ENCODE measurements at regions not wholly inside any gene's neighbourhood (a gene's known extent, or its start where the extent isn't known, plus 50 kb on each side); places are given as distances from the start of the nearest gene placed in this dataset.

DNA sequence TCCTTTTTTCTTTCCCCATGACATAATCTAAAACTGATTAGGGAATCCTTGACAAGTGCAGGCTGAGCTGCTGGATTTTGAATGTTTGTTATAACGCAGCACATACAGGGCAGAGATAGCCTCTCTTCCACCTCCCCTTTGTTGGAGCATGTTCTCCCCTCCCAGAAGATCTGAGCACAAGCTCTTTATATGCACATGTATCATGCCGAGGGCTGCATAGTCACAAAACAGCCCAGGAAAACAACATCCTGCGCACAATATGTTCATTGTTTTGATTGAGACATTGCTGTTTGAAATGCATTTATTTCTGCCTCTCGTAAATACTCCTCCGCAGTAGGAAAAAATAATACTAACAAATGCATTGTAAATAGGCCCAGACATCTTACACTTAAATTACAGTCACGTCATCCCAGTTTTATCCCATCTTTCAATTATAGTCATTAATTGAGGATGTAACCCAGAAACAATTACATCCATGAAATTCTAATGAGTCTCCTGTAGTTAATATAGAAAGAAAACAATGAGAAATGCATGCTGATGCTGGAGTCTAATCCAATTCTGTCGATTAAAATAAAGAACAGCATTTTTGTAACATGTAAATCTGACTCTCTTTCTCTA, 401.8 kb downstream of the BTG1 start:
- TF ChIP-seq, protein P1, sequence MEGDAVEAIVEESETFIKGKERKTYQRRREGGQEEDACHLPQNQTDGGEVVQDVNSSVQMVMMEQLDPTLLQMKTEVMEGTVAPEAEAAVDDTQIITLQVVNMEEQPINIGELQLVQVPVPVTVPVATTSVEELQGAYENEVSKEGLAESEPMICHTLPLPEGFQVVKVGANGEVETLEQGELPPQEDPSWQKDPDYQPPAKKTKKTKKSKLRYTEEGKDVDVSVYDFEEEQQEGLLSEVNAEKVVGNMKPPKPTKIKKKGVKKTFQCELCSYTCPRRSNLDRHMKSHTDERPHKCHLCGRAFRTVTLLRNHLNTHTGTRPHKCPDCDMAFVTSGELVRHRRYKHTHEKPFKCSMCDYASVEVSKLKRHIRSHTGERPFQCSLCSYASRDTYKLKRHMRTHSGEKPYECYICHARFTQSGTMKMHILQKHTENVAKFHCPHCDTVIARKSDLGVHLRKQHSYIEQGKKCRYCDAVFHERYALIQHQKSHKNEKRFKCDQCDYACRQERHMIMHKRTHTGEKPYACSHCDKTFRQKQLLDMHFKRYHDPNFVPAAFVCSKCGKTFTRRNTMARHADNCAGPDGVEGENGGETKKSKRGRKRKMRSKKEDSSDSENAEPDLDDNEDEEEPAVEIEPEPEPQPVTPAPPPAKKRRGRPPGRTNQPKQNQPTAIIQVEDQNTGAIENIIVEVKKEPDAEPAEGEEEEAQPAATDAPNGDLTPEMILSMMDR (IDR thresholded peaks at IDR 0.05; ENCODE audit: low read depth, low read length): no peak
- DNase-seq (ENCODE audit: extremely low read depth, low read depth): no peak

DNA sequence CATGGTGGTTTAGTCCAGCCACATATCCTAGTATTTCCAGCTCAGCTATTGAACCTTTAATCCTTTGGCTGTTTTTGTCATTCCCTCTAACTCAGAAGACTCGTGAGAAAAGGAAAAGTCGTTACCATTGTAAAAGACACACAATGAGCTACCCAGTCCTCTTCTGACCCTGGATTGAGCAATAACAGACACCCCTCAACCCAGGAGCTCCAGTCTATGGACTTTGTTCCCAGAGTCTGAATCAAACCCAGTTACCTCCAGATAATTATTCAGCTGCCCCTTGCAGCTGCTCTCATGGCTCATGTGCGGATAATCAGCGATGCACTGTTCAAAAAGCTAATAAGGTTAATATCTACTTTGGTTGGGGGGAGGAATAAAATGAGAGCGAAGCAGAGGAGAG, 402.4 kb downstream of the BTG1 start:
- TF ChIP-seq, protein P1 (IDR thresholded peaks at IDR 0.05; ENCODE audit: low read depth, low read length): no peak
- DNase-seq (ENCODE audit: extremely low read depth, low read depth): no peak

DNA sequence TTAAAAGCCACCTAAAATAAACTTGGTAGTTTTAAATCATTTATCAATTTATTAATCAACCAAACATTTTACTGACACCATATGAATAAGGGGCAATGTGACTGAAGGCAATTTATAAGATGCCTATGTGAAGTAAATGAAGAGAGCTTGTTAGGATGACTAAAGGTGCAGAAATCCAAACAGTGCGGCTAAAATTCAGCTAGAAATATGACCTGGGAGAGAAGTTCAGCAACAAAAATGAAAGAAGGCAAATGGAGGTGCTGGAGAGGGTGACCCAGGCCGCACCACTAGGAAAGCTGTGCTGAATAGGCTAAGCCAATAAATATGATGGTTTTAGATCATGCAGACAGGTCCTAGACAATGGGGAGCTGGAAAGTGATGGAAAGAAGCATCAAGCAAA, 403.7 kb downstream of the BTG1 start:
- TF ChIP-seq, protein P1 (IDR thresholded peaks at IDR 0.05; ENCODE audit: low read depth, low read length): no peak
- DNase-seq (ENCODE audit: extremely low read depth, low read depth): no peak

DNA sequence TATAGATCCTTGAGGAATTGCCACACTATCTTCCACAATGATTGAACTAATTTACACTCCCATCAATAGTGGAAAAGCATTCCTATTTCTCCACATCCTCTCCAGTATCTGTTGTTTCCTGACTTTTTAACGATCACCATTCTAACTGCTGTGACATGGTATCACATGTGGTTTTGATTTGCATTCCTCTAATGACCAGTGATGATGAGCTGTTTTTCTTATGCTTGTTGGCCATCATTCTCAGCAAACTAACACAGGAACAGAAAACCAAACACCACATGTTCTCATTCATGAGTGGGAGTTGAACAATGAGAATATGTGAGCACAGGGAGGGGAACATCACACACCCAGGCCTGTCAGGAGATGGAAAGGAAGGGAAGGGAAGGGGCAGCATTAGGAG, 411.8 kb downstream of the BTG1 start:
- DNase-seq (ENCODE audit: extremely low read depth, low read depth): peak; percentile 2

DNA sequence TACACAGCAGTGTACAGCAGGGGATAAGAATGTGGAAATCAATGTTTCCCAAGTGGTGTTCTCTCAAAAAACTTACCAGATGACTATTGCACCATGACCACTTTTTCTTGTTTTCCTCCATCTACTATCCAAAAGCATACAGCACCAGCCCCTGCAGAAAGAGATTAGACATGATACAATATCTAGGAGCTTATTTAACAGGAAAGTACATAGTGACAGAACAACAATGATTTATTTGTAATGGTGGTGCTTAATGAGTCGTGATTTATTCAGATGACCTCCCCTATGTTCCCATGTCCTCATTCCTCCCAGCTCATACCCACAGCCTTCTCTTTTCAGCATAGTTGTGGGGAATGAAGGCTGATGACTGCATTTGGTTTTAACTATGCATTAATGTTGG, 413.6 kb downstream of the BTG1 start:
- DNase-seq (ENCODE audit: extremely low read depth, low read depth): no peak

DNA sequence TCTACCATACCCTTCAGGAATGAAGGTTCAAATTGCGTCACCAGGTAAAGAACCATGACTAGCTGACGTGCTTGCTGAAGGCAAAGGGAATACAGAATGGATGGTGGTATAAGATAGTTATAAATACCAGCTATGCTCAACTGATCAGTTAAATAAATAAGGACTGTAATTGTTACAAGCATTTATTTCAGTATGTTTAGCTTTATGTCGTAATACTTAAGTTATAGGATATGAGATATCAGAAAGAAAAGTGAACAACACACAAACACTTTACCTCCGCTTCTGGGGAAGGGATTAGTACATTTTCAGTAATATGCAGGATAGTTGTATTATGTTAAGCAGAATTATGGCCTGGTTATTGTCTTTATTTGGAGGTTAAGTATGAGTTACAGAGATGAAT, 416.1 kb downstream of the BTG1 start:
- TF ChIP-seq, protein P1 (IDR thresholded peaks at IDR 0.05; ENCODE audit: low read depth, low read length): no peak
- no peak for DNase-seq (ENCODE audit: extremely low read depth, low read depth)

More for the DNA sequence above, 413.6 kb downstream of the BTG1 start:
- TF ChIP-seq, protein P1 (IDR thresholded peaks at IDR 0.05; ENCODE audit: low read depth, low read length): no peak

DNA sequence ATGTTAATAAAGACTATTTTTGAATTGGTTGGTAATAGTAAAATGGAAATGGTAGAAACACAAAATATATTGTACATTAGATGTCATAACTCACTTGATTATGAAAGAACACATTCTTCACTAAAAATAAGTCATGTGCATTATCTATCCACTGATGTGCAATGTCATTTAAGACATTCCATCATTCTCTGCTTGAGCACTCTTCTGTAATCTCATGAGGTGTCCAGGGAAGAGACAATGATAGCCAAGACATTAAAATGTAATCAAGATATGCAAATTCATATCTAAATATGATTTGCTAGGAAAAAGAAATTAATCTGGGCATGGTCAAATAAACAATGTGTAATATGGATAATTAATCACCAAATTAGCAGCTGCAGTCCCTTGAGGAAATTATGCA, 422.5 kb downstream of the BTG1 start:
- no peak for DNase-seq (ENCODE audit: extremely low read depth, low read depth)

More for the DNA sequence above, 422.5 kb downstream of the BTG1 start:
- TF ChIP-seq, protein P1 (IDR thresholded peaks at IDR 0.05; ENCODE audit: low read depth, low read length): no peak
